Astrocyte (in vitro differentiated cells and primary cell): ENCODE measurements at regions not wholly inside any gene's neighbourhood (a gene's known extent, or its start where the extent isn't known, plus 50 kb on each side); places are given as distances from the start of the nearest gene placed in this dataset.

Source experiments
- DNase-seq: peaks from one replicate; pipeline ENCODE4 v3.0.0-alpha.2; 2010; ENCODE audit warnings: low read depth
- FAIRE-seq: peaks from 2 replicates; lab custom pipeline; 2011; peaks lifted over from hg19 to GRCh38; lab: Jason Lieb, UNC
- H2AFZ ChIP-seq: 2 replicates; pipeline ENCODE4 v1.6.0; 2012; ENCODE audit warnings: low read depth, low read length, inconsistent platforms
- H3K27ac ChIP-seq: 2 replicates; pipeline ENCODE4 v1.5.1; 2011; ENCODE audit warnings: low read depth, low read length, inconsistent platforms
- H3K27me3 ChIP-seq: 2 replicates; pipeline ENCODE4 v1.6.0; 2011; ENCODE audit warnings: low read length, inconsistent platforms; ENCODE audit not compliant: insufficient read depth
- H3K36me3 ChIP-seq: 2 replicates; pipeline ENCODE4 v1.5.1; 2011; ENCODE audit warnings: low read length, inconsistent platforms; ENCODE audit not compliant: insufficient read depth
- H3K4me1 ChIP-seq: 2 replicates; pipeline ENCODE4 v1.5.1; 2011; ENCODE audit warnings: low read length, inconsistent platforms; ENCODE audit not compliant: insufficient read depth
- H3K4me2 ChIP-seq: 2 replicates; pipeline ENCODE4 v1.6.0; 2012; ENCODE audit warnings: low read length, inconsistent platforms
- H3K4me3 ChIP-seq: 2 replicates; pipeline ENCODE4 v1.5.1; 2011; ENCODE audit warnings: low read depth, mild to moderate bottlenecking, low read length, inconsistent platforms; ENCODE audit not compliant: insufficient read depth
- H3K79me2 ChIP-seq: 2 replicates; pipeline ENCODE4 v1.6.0; 2012; ENCODE audit warnings: mild to moderate bottlenecking, low read length, inconsistent platforms; ENCODE audit not compliant: insufficient read depth
- H3K9ac ChIP-seq: 2 replicates; pipeline ENCODE4 v1.6.0; 2012; ENCODE audit warnings: mild to moderate bottlenecking, low read length, inconsistent platforms
- H3K9me3 ChIP-seq: 2 replicates; pipeline ENCODE4 v1.5.1; 2012; ENCODE audit warnings: low read depth, mild to moderate bottlenecking, low read length, inconsistent platforms; ENCODE audit not compliant: insufficient read depth
- H4K20me1 ChIP-seq: 2 replicates; pipeline ENCODE4 v1.6.0; 2012; ENCODE audit warnings: low read length, inconsistent platforms; ENCODE audit not compliant: insufficient read depth
- H3K27ac Mint-ChIP-seq: one replicate; pipeline ENCODE4 v1.8.0; 2021; ENCODE audit warnings: mild to moderate bottlenecking, mixed read lengths; ENCODE audit not compliant: unreplicated experiment
- H3K27me3 Mint-ChIP-seq: one replicate; pipeline ENCODE4 v1.8.0; 2021; ENCODE audit warnings: low read depth, mixed read lengths; ENCODE audit not compliant: unreplicated experiment
- H3K36me3 Mint-ChIP-seq: one replicate; pipeline ENCODE4 v1.8.0; 2021; ENCODE audit warnings: low read depth, mixed read lengths; ENCODE audit not compliant: unreplicated experiment
- H3K4me1 Mint-ChIP-seq: one replicate; pipeline ENCODE4 v1.8.0; 2021; ENCODE audit warnings: low read depth, mixed read lengths; ENCODE audit not compliant: unreplicated experiment
- H3K4me3 Mint-ChIP-seq: one replicate; pipeline ENCODE4 v1.8.0; 2021; ENCODE audit warnings: mild to moderate bottlenecking, moderate library complexity, mixed read lengths; ENCODE audit not compliant: unreplicated experiment
- H3K9me3 Mint-ChIP-seq: one replicate; pipeline ENCODE4 v1.8.0; 2021; ENCODE audit warnings: mild to moderate bottlenecking, mixed read lengths; ENCODE audit not compliant: unreplicated experiment
- CTCF ChIP-seq: IDR thresholded peaks from 2 replicates; pipeline ENCODE4 v1.5.1; 2011; ENCODE audit warnings: low read depth, mild to moderate bottlenecking, inconsistent platforms, low read length, moderate library complexity; ENCODE audit not compliant: insufficient read depth
- EZH2 ChIP-seq: IDR thresholded peaks from 2 replicates; pipeline ENCODE4 v1.6.1; 2012; ENCODE audit warnings: mild to moderate bottlenecking, low read length, inconsistent platforms; ENCODE audit not compliant: insufficient read depth

- Histone ChIP-seq H3K79me2 (no peaks in the 10 kb centered on the region), H3K27ac (no peak overlapping the region), H4K20me1 (no peaks in the 10 kb centered on the region), H3K9ac (no peak overlapping the region), H2AFZ (no peak overlapping the region), H3K4me2 (no peak overlapping the region), H3K27me3 (no peaks in the 10 kb centered on the region), H3K9me3 (no peaks in the 10 kb centered on the region), H3K4me1 (no peaks in the 10 kb centered on the region), H3K4me3 (no peak overlapping the region), H3K36me3 (no peaks in the 10 kb centered on the region)
- Mint-ChIP-seq H3K9me3 (no peaks in the 10 kb centered on the region), H3K4me1 (no peaks in the 10 kb centered on the region), H3K27ac (no peak overlapping the region), H3K4me3 (no peak overlapping the region), H3K36me3 (no peaks in the 10 kb centered on the region), H3K27me3 (no peaks in the 10 kb centered on the region)
- no peak for DNase-seq
- FAIRE-seq, result no peak
- TF ChIP-seq CTCF, result no peak
- no peak for TF ChIP-seq EZH2
Observed at GRCh38 chr1:73144311-73144710, 862.0 kb upstream of the NEGR1 start.

- Histone ChIP-seq H3K4me2 (no peak overlapping the region), H3K27me3 (no peaks in the 10 kb centered on the region), H3K79me2 (no peaks in the 10 kb centered on the region), H3K9me3 (no peaks in the 10 kb centered on the region), H3K4me3 (no peak overlapping the region), H3K27ac (no peak overlapping the region), H2AFZ (no peak overlapping the region), H3K9ac (no peak overlapping the region), H4K20me1 (no peaks in the 10 kb centered on the region), H3K4me1 (no peaks in the 10 kb centered on the region), H3K36me3 (no peaks in the 10 kb centered on the region)
- H3K36me3 Mint-ChIP-seq, result no peaks in the 10 kb centered on the region
- H3K27me3 Mint-ChIP-seq, result no peaks in the 10 kb centered on the region
- FAIRE-seq, result no peak
- TF ChIP-seq CTCF (no peak), EZH2 (no peak)
- H3K9me3 Mint-ChIP-seq, result no peaks in the 10 kb centered on the region
- DNase-seq, result no peak
- no peak overlapping the region for H3K27ac Mint-ChIP-seq
- H3K4me1 Mint-ChIP-seq, result no peaks in the 10 kb centered on the region
- H3K4me3 Mint-ChIP-seq, result no peak overlapping the region
Observed at GRCh38 chr1:73136975-73137374, 854.6 kb upstream of the NEGR1 start.

- no peak overlapping the region for H3K4me2 ChIP-seq
Observed at GRCh38 chr1:73106931-73107330, 824.6 kb upstream of the NEGR1 start.

More at GRCh38 chr1:73106931-73107330, 824.6 kb upstream of the NEGR1 start:
- Histone ChIP-seq H3K36me3 (no peaks in the 10 kb centered on the region), H3K9me3 (peaks cover 4% of the 10 kb centered on the region), H4K20me1 (no peaks in the 10 kb centered on the region), H3K27ac (no peak overlapping the region), H3K4me3 (no peak overlapping the region), H3K79me2 (no peaks in the 10 kb centered on the region), H3K4me1 (no peaks in the 10 kb centered on the region), H2AFZ (no peak overlapping the region), H3K9ac (no peak overlapping the region), H3K27me3 (no peaks in the 10 kb centered on the region)
- Mint-ChIP-seq H3K27me3 (no peaks in the 10 kb centered on the region), H3K27ac (no peak overlapping the region), H3K36me3 (peaks cover 2% of the 10 kb centered on the region), H3K9me3 (peaks cover 13% of the 10 kb centered on the region), H3K4me1 (no peaks in the 10 kb centered on the region), H3K4me3 (no peak overlapping the region)
- TF ChIP-seq EZH2 (no peak), CTCF (no peak)
- FAIRE-seq, result no peak
- no peak for DNase-seq
